GM23248 (cell line): ENCODE measurements at regions not wholly inside any gene's neighbourhood (a gene's known extent, or its start where the extent isn't known, plus 50 kb on each side); places are given as distances from the start of the nearest gene placed in this dataset.

Experiments used
- EZH2 ChIP-seq: fragments of 200-600 bp; sonication (generic); IDR thresholded peaks from 2 replicates; pipeline ENCODE4 v1.6.1; 2018; ENCODE audit warnings: antibody characterized with exemption, mild to moderate bottlenecking; ENCODE audit not compliant: insufficient read depth, poor library complexity, severe bottlenecking
- EZH2phosphoT487 ChIP-seq: fragments of 200-600 bp; sonication (generic); IDR thresholded peaks from 2 replicates; pipeline ENCODE4 v1.6.1; 2018; ENCODE audit warnings: antibody characterized with exemption, moderate library complexity, mild to moderate bottlenecking, low read depth; ENCODE audit not compliant: insufficient read depth

DNA sequence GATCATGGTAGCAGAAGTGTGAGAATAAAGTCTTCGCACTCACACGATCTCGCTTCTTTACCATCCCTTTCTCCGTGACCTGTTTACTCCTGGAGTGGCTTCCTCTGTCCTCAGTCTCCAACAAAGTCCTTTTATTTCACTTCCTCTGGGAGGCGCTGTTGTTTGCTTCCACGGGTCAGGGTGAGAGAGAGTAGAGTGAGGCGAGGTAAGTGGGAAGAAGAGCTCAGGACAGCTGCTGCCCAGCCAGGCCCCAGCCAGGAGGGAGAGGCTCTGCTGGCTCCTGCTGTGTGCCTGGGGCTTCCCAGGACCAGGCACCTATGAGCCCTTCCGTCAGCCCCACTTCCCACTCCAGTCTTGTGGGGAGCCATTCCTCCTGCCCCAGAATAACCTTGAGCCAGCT lies 242.1 kb downstream of the FGF9 start:
- TF ChIP-seq EZH2 (no peak), EZH2phosphoT487 (no peak)
